GM12878 (cell line): ENCODE measurements at regions not wholly inside any gene's neighbourhood (a gene's known extent, or its start where the extent isn't known, plus 50 kb on each side); places are given as distances from the start of the nearest gene placed in this dataset.

Experiments used
- ATAC-seq: fragments of 200-7000 bp; cut with Tn5 transposase; 3 replicates; pipeline ENCODE4 v1.9.1; 2020; ENCODE audit warnings: mild to moderate bottlenecking, moderate library complexity
- BruUV-seq: library from RNA; stranded (reverse); fragments of 400-500 nt; replicated peaks from 2 replicates; lab custom pipeline; 2021; lab: Mats Ljungman, UMichigan
- CTCF ChIA-PET: fragments of 300-600 bp; sonication (Branson Sonifier 250); formaldehyde crosslinking; extraction: SDS; loops from one replicate; lab custom pipeline; 2021; ENCODE audit warnings: inconsistent platforms; lab: Yijun Ruan, JAX
- POLR2A ChIA-PET: fragments of 350-600 bp; formaldehyde crosslinking; extraction: SDS; loops from one replicate; lab custom pipeline; 2021; ENCODE audit warnings: inconsistent platforms; lab: Charles Lee
- RAD21 ChIA-PET: fragments of 300-600 bp; sonication (Branson Sonifier 250); formaldehyde crosslinking; loops from one replicate; lab custom pipeline; 2023; ENCODE audit warnings: antibody characterized with exemption; ENCODE audit not compliant: unreplicated experiment; lab: Charles Lee
- SMC1A ChIA-PET: fragments of 300-600 bp; sonication (Branson Sonifier 250); formaldehyde crosslinking; loops from one replicate; lab custom pipeline; 2023; ENCODE audit not compliant: unreplicated experiment, uncharacterized antibody; lab: Charles Lee
- DNase-seq: peaks from one replicate; pipeline ENCODE4 v3.0.0-alpha.2; 2011; ENCODE audit warnings: low read depth, low spot score
- FAIRE-seq: peaks from 3 replicates; lab custom pipeline; 2011; peaks lifted over from hg19 to GRCh38; lab: Jason Lieb, UNC
- H2AFZ ChIP-seq: 2 replicates; pipeline ENCODE4 v1.6.0; 2011; ENCODE audit warnings: low read depth, low read length, control low read depth; ENCODE audit not compliant: control insufficient read depth
- H3K27ac ChIP-seq: 2 replicates; pipeline ENCODE4 v1.5.1; 2011; ENCODE audit warnings: control low read depth; ENCODE audit not compliant: control insufficient read depth, insufficient read depth
- H3K27me3 ChIP-seq, 2 experiments: replicated peaks in 1 of 2; 2 replicates each; pipeline versions ENCODE4 v1.6.0 to v1.6.1; 2011; ENCODE audit warnings: low read length in 1 of 2; ENCODE audit not compliant: control insufficient read depth in 2 of 2, insufficient read depth in 2 of 2
- H3K36me3 ChIP-seq, 2 experiments: 2 replicates each; pipeline ENCODE4 v1.5.1; 2011; ENCODE audit warnings: low read length in 1 of 2; ENCODE audit not compliant: control insufficient read depth in 2 of 2, insufficient read depth in 2 of 2
- H3K4me1 ChIP-seq: 2 replicates; pipeline ENCODE4 v1.6.1; 2011; ENCODE audit warnings: mild to moderate bottlenecking, low read length, moderate library complexity, mixed read lengths; ENCODE audit not compliant: control insufficient read depth, insufficient read depth
- H3K4me2 ChIP-seq: 2 replicates; pipeline ENCODE4 v1.6.0; 2011; ENCODE audit warnings: control low read depth; ENCODE audit not compliant: control insufficient read depth, insufficient read depth
- H3K4me3 ChIP-seq: fragments of 200-600 bp; sonication (generic); 2 replicates; pipeline ENCODE4 v1.5.1; 2016
- H3K79me2 ChIP-seq: 2 replicates; pipeline ENCODE4 v1.6.0; 2011; ENCODE audit warnings: low read length; ENCODE audit not compliant: control insufficient read depth, insufficient read depth
- H3K9ac ChIP-seq: 2 replicates; pipeline ENCODE4 v1.8.0; 2011; ENCODE audit warnings: low read length, control low read depth, mixed read lengths; ENCODE audit not compliant: control insufficient read depth, insufficient read depth
- H3K9me3 ChIP-seq: replicated peaks from 3 replicates; pipeline ENCODE4 v1.5.1; 2011; ENCODE audit warnings: mild to moderate bottlenecking, low read length; ENCODE audit not compliant: control insufficient read depth, insufficient read depth
- H4K20me1 ChIP-seq: 2 replicates; pipeline ENCODE4 v1.6.0; 2011; ENCODE audit not compliant: control insufficient read depth, insufficient read depth
- BHLHE40 ChIP-seq, 2 experiments: fragments of 450-650 bp in 1 of 2; IDR thresholded peaks; 2 replicates each; pipeline ENCODE4 v1.6.1; 2011 to 2017; ENCODE audit warnings: low read depth in 2 of 2, borderline replicate concordance in 1 of 2, improper control_type of control experiment in 1 of 2, low read length in 1 of 2, mild to moderate bottlenecking in 1 of 2
- GATAD2B ChIP-seq: fragments of 450-650 bp; conservative IDR thresholded peaks from 2 replicates; pipeline ENCODE4 v1.6.1; 2017; ENCODE audit warnings: low read depth, mild to moderate bottlenecking, moderate library complexity
- HCFC1 ChIP-seq: fragments of 150-350 bp; IDR thresholded peaks from 2 replicates; pipeline ENCODE4 v1.6.1; 2014; ENCODE audit warnings: low read length
- IKZF2 ChIP-seq, 2 experiments: fragments of 450-650 bp; IDR thresholded peaks; 2 replicates each; pipeline ENCODE4 v1.6.1; 2017; ENCODE audit warnings: mild to moderate bottlenecking in 2 of 2, moderate library complexity in 2 of 2
- KDM1A ChIP-seq: fragments of 200-600 bp; sonication (generic); IDR thresholded peaks from 2 replicates; pipeline ENCODE4 v1.6.1; 2016; ENCODE audit warnings: borderline replicate concordance
- STAT1 ChIP-seq: fragments of 450-650 bp; conservative IDR thresholded peaks from 2 replicates; pipeline ENCODE4 v1.6.1; 2014; ENCODE audit warnings: antibody characterized with exemption, mild to moderate bottlenecking
- YBX1 ChIP-seq: fragments of 450-650 bp; IDR thresholded peaks from 2 replicates; pipeline ENCODE4 v1.6.1; 2016; ENCODE audit warnings: antibody characterized with exemption
- ZNF217 ChIP-seq: fragments of 450-650 bp; IDR thresholded peaks from 2 replicates; pipeline ENCODE4 v1.6.1; 2017; ENCODE audit warnings: antibody characterized with exemption, mild to moderate bottlenecking
- WGBS: methylation state at CpG from one replicate; pipeline ENCODE4 v1.1.6; 2016; ENCODE audit warnings: low lambda C conversion rate; ENCODE audit not compliant: insufficient replicate concordance, insufficient coverage; ENCODE audit errors: missing lambda C conversion rate; 5-methylcytosine and 5-hydroxymethylcytosine counted together
- in situ Hi-C: fragments of 300-500 bp; cut with MboI; formaldehyde crosslinking; loops from 9 replicates; pipeline ENCODE4 v1.14.3; 2018; ENCODE audit warnings: mixed read lengths
- intact Hi-C: fragments of 100-400 bp; cut with micrococcal nuclease; formaldehyde crosslinking; loops from one replicate; pipeline ENCODE4 v1.14.2; 2022; ENCODE audit not compliant: unreplicated experiment

DNA sequence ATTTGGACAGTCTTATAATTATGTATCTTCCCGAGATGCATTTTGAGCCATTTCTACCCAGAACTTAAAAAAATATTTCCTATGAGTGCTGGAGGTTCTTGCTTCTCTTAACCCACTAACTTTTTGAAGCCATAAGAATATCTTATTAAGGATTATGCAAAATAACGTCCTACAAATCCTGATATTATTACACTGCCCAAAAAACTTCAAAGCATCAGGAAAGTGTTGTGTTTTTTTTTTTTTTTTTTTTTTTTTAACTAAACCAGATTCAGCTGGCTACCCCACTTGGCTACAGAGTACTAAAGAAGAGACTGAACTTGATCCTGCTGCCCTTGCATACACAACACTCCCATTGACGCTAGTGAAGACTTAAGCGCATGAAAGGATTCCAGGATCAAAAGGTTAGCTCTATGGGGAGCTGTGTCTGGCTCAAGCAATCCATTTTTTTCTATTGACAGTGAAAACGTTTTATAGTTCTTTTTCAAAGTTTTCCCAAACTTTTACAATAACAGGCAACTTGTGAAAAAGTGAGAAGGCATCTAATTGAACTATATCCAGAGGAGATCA lies 141.4 kb downstream of the KCNRG start:
- in situ Hi-C loops: no loop called here
- H3K9ac ChIP-seq: no peak overlapping the region
- ATAC-seq (no peak), DNase-seq (no peak), FAIRE-seq (no peak)
- H3K27me3 ChIP-seq: peaks cover 0 to 7% of the 10 kb centered on the region in 2 experiments; a peak in 1 of 4 replicates
- no peaks in the 10 kb centered on the region for H4K20me1 ChIP-seq
- RAD21 ChIA-PET: no interaction called here
- no peaks in the 10 kb centered on the region; the same call in 1 of the 3 replicates for H3K9me3 ChIP-seq
- no peak overlapping the region for H3K27ac ChIP-seq
- no peaks in the 10 kb centered on the region for H3K79me2 ChIP-seq
- POLR2A ChIA-PET: interaction anchor here (0.6 kb wide), 2 partner anchors 43 to 146 kb away, joined by 5 read pairs; no protein-coding TSS in a partner anchor
- H3K4me1 ChIP-seq: peaks cover 18% of the 10 kb centered on the region
- WGBS: 53% methylated on average over 5 of the region's 5 CpGs
- no TSS peak for BruUV-seq
- no peaks in the 10 kb centered on the region for H3K36me3 ChIP-seq
- H3K4me3 ChIP-seq: no peak overlapping the region
- SMC1A ChIA-PET: no interaction called here
- CTCF ChIA-PET: interaction anchor here (0.6 kb wide), 1 partner anchor 259 kb away, joined by 3 read pairs; no protein-coding TSS in a partner anchor
- H2AFZ ChIP-seq: no peak overlapping the region
- TF ChIP-seq IKZF2 (IDR thresholded peaks at IDR 0.05) (no peak), YBX1 (no peak), HCFC1 (no peak), STAT1 (no peak), BHLHE40 (IDR thresholded peaks at IDR 0.05; ENCODE audit: borderline replicate concordance in 1 of 2, low read depth in 2 of 2, low read length in 1 of 2) (no peak), ZNF217 (no peak), GATAD2B (no peak), KDM1A (no peak)
- H3K4me2 ChIP-seq: no peak overlapping the region
- intact Hi-C loops: no loop called here
